Stimulated activated CD8-positive, alpha-beta memory T cell treated with anti-CD3 and anti-CD28 coated beads, Interleukin-7, amount 100 ng/mL, for 24 hours (primary cell): ENCODE measurements at regions not wholly inside any gene's neighbourhood (a gene's known extent, or its start where the extent isn't known, plus 50 kb on each side); places are given as distances from the start of the nearest gene placed in this dataset.

Source experiments
- DNase-seq: peaks from one replicate; pipeline ENCODE4 v3.0.0-alpha.2; 2020; ENCODE audit warnings: low read depth

DNA sequence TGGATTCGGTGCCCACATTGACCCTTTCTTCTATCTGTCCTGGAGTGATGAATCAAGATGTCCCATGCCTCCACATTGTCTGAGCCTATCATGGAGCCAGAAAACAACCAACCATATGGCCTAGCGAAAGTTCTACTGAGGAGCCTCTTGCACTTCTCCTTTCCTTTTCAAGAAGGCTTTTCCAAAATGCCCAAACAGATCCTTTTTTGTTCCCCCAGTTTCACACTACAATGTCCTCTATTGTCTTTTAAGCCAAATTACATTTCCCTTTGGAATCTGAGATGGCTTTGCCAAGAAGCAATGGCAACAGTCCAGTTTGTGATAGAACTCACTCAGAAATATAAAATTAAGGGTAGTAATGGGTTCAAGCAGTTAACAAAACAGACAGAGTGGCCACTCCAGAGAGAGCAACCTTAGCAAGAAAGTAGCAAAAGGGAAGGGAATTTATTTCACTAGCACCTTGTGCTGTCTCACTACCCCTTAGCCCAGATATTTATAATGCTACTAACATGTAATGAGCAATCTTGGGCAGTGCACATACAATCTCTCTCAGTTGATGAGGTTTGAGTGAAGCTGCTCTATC, 194.6 kb upstream of the PDE1C start:
- no peak for DNase-seq

DNA sequence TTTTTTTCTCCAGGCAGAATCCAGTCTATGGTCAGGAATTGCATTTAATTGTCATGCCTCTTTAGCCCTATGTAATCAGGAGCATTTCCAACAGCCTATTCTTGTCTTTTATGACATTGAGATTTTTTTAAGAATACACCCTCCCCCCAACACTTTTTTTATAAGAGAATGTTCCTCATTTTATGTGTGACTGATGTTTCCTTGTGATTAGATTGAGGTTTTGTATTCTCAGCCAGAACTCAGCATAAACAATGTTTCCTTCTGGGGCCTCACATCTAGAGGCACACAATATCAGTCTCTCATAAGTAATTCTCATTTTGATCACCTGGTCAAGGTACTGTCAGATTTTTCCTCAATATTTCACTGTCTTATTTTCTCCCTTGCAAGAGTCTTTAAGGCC, 193.4 kb upstream of the PDE1C start:
- no peak for DNase-seq

DNA sequence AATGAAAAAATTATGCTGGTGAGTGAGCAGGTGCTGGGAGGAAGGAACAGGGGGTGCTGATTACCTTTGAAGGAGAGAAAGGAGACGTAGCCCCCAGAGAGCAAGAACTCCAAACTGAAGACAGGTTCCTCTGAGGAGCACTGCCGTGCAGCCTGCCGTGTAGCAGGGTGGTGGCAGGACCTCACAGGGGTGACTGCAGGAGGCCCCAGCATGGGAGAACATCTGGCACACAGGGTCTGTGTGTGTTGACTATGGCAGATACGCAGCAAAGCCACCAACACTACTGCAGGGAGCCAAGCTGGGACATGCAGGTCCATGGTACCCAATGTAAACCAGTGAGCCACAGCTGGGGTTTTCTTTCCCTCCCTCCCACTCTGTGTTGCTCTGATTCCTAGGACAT, 192.1 kb upstream of the PDE1C start:
- DNase-seq = no peak

DNA sequence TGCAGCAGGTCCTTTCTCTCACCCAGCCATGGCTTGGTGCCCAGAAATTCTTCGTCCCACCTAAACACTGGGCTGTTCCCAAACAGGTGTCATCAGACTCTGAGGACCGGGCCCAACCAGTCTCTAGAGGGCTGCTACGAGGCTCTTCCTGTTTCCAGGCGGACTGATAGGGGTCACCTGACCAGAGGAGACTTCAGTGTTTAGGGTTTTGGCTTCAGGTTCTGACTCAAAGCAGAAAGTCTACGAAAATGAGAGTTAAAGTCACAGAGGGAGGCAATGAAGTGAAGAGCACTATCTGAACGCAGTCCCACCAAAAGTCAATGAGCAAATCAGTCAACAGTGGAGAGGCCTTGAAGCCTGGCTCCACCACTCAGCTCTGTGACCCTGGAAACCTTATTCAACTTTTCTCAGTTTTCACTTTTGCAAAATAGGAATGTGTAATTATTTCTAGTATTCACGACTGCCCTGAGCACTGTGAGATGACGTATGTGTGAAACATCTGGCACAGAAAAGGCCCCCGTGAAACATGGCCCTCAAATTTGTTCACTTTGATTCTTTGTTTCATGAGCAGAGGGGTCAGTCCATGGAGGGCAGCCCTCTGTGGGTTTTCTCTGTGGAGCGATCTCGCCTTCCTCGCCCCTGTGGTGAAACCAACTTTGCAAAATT, 189.9 kb upstream of the PDE1C start:
- no peak for DNase-seq

DNA sequence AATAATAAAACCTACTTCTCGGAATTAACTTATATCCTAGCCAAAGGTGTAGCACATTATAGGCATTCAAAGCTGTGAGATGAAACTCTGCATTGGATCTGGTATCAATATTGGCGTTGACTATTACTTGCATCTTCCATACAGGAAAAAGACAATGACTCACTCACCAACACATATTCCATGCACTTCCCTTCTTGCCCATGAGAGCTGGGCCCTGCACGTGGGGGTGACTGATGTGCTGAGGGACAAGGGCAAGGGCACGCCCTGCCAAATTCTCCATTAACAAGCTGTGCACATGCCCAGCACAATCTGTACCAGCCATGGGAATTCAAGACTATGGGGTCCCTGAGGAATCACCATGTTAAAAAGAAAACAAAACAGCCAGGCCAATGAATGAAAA, 188.1 kb upstream of the PDE1C start:
- no peak for DNase-seq

DNA sequence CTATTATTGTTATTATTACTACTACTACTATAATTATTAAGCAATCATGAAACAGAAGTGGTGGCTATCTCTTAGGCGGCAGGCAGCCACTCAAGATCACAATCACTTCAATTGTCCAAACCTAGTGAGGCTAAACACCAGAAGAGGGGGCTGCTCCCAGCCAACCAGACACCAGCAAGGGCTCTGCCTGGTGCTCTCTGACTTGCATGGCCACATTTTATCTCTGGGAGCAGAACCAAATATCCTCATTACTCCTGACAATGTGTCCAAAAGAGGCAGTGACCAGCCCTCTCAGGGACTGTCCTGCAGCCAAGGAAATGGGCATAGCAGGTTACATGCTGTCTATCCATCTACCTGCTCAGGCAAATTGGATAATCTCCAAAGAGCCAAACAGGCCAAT, 187.4 kb upstream of the PDE1C start:
- DNase-seq = no peak

DNA sequence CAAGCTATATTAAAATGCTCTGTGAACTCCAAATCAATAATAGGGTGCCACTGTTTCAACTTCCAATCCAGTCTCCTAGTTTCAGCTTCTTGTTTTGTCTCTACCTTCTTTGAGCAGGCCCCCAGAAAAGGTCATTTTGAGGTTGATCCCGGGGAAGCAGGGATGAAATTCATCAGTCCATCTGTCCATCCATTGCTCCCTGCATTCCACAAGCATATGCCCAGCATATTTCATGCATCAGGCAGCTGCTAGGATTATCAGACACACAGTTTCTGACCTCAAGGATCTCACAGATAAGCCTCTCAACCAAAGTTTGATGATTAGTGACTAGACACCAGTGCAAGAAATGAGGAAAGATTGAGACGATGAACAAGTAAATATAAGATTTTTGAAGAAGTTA, 186.6 kb upstream of the PDE1C start:
- DNase-seq = no peak

DNA sequence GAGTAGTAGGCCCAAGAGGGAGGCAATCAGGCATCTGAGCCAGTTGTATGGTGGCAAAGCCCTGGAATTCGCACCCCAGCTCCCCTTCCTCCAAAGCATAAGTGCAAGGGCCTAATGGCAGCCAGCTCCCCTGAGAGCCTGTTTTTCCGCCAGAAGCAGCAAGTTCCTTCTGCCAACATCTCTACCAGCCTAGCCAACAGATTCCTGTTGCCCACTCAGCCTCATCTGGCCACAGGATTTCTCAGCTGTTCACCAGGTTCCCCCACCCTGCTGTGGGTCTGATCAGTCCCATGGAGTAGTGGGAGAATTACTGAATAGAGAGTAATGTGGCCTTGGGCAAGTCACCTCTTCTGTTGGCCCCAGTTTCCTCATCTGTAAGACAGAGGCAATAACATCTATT, 186.2 kb upstream of the PDE1C start:
- DNase-seq = no peak

DNA sequence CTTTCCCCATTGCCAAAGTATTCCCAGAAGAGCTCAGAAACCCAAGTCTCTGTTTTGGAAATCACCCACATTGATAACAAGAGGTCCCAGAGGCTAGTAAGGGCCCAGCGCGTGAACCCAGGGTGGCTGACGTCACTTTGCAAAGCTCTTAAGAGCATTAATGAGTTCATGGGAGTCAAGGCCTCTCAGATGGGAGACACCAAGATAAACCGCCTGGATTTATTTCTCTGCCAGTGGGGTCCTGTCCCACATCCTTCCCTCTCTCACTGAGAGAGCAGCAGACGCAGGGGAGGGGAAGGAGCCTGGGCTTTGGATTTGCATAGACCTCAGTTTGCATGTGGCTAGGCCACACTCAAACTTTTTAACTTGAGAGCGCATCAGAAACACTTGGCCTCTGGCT, 184.8 kb upstream of the PDE1C start:
- DNase-seq = no peak

DNA sequence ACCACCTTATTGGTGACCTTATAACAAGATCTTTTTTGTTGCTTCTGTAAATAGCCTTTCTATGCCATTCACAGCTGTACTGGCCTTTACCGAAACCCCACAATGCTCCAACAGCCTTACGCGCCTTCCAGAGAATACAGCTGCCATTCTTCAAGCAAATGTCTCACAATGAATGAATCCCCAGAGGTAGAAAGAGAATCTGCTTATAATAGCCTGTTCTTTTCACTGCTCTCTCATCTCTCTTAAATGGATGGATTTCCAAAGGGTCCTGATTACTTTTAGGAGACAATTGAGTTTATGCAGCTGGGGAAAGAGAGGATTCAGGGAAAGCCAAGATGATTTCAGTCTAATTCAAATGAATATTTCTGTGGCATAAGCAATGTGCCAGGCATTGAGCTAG, 183.1 kb upstream of the PDE1C start:
- DNase-seq = no peak

DNA sequence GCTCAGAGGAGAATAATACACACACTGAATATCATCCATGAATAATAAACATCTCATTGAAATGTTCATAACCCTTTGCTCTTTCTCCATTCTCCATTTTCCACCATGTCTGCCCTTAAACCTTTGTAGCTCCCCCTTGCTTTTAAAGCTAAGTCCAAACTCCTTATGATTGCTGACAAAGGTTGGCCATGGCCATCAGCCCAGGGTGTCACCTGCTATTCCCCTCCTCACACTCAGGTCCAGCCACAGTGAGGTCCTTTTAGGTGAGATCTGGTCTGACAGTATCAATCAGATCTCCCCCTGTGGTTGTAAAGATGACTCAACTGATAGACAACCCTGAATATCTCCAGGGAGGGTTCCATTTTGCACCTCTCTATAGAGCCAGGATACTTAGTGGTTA, 181.5 kb upstream of the PDE1C start:
- DNase-seq = no peak

DNA sequence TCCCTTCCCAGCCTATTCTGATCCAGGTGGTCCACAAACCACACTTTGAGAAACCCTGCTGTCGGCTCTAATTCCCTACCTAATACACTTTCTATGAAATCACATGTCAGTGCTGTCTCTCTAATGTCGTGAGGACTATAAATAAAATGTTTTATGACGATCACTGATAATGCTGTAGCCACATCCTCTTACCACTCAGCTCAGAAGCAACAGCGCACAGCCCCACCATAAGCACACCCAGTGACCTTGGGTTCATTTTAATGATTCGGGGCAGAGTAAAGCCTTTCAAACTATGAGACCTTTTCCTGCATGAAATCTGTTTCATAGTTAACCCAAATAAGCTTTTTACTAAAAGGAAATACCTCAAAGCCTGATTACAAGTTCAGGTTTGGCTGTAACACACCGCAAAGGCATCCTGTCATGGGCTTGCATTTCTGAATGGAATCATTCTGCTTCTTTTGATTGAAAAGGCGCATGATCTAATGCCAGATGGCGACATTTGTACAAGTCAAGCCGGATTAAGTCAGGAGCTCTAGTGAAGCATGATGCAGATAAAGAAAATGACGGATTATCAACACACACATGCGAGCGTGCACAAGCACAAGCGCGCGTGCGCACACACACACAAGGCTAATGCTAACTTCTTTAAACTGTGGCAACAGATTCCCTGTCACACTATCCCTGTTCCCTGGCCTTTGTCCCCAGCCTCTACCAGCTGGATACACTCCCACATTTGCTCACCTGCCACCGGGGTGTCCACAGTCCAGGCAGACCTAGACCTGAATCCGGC, 180.5 kb upstream of the PDE1C start:
- no peak for DNase-seq

DNA sequence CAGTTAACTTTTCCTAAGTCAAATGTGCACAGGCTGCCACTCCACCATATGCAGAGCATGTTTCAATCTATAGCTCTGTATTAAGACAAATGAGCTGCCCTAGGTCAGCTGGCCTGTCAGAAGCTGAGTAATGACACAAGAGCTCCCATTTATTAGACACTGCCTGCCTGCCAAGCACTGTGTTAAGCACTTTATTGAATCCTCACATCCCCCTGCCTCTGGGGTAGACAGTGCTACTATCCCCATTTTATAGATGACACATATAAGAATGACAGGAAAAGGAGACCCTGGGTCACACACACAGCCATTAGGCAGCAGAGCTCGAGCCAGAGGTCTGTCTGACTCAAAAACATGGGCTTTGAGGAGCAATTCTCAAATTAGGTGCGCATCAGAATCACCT, 179.8 kb upstream of the PDE1C start:
- DNase-seq = no peak

DNA sequence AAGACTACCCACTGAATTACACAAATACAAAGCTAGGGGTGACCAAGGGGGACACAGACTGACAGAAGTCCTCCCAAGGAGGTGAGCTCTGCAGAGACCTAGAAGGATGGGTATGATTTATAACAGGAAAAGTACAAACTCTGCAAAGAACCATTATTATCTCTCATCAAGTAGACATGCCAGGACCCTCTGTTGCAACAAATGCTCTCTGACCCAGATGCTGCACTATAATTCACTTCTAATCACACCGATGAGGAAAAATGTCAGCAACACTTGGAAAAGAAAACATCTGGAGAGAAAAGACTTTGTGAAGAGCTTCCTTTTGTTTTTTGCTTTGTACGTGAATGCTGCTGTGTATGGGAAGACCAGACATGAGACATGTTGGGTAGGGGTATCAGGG, 178.3 kb upstream of the PDE1C start:
- DNase-seq = no peak

DNA sequence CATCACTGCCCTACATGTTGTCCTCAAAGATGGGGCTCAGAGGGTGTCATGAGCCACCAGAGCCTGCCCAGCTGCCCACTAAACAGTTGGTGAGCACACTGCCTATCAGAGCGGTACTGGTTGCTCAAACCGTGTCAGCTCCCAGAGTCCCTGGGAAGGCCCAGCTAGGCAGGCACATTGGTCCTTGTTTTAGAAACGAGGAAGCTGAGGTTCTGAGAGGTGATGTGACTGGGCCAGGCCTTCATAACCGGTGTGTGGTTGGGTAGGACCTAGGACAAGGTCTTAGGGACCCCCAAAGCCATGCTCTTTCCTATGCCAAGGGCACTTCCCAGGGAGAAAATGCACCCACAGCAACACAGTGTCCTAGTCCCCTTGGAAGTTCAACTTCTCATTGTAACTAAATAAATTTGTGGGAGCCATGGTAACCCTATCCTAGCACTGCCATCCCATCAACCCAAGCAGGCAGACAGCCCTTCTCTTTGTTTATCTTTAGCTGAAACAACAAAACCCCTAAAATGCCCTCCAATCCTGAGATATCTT, 174.7 kb upstream of the PDE1C start:
- DNase-seq = no peak

DNA sequence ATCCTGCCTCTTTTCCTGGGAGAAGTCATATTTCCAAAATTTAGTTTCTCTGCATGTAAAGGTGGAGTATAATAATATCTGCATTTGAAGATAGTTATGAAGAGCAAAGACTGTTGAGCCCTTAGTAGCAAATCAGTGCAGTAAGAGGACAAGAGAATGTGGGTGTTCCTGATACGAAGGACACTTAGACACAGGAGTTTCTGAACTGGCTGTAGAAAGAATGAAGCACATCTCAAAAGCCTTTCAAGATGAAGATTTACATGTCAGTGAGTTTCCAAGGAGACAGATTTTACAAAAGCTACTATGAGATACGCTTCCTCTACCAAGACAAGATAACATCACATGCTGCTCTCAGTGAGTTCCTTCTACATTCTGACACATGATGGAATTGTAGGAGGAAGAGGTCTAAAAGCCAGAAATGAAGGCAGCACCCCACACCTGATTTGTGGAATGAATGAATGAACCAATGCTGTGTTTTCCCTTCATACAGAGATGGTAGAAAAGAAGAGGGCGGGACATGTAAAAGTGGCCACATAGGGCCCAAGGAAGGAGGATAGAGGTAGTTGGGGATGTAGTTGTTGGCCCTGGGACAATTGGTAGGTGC, 173.6 kb upstream of the PDE1C start:
- no peak for DNase-seq

DNA sequence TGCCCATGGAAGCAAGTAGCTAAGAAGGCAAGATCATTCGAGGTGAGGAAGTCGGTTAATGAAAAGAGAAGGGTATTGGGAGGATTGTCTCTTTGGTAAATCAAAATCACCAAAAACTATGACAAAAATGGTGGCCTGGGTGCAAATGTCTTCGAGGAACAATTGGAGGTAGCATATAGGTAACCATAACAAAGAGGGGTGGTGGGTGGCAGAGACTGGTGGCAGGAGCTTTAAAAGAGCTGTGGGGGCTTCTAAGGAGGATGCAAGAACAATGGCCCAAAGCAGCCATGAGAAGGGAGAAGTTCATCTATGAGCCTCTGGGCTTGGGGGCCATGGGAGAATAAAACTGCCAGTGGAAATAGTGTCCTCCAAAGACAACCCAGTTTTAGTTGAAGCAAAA, 172.2 kb upstream of the PDE1C start:
- no peak for DNase-seq

DNA sequence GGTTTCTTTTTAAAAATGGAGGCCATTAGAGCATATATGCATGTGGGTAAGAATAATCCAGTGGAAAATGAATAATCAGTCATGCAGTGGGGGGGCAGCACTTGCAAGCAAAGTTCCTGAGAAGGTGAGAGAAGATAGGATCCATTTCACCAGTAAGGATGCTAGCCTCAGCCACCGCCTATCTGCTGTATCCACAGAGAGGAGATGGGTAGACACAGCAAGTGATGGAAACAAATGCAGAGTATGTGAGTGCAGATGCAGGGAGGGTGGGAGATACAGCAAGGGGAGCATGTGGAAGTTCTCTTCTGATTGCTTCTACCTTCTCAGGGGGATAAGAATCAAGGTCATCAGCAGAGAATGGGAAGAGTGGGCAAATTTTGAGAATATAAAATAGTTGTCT, 171.4 kb upstream of the PDE1C start:
- no peak for DNase-seq

DNA sequence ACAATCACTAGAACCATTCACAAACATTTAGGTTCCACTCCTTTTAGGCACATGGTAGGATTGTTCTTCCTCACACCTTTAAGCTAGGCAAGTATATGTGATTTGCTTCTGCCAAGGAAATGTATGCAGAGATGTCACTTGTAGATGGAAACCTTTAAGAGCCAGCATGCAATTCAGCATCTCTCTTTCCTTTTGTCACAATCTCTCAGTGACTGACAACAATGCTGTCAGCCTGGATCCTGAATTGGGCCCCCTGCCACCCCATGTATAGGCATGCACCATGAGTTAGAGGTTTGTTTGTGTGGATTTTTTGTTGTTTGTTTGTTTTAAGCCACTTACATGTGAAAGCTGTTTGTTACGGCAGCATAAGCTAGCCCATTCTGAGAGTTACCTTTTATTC, 169.6 kb upstream of the PDE1C start:
- no peak for DNase-seq

DNA sequence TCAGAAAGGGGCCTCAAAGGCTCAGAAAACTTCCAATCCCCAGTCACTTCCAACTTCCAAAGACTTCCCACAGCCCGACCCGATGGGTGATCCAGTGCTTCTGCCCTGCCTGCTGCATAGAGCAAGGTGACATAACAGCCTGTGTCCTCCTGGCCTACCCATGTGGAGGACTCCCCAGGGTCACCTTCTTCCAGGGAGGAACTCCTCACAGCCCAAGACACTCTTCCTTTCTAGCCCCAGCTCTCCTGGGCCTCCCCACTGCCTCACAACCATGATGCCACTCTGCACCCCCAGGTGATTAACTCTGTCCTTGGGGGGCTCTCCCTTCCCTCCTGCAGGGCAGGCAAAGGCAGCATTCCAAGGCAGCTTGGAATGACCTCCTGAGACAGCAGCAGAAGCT, 158.4 kb upstream of the PDE1C start:
- DNase-seq = no peak

DNA sequence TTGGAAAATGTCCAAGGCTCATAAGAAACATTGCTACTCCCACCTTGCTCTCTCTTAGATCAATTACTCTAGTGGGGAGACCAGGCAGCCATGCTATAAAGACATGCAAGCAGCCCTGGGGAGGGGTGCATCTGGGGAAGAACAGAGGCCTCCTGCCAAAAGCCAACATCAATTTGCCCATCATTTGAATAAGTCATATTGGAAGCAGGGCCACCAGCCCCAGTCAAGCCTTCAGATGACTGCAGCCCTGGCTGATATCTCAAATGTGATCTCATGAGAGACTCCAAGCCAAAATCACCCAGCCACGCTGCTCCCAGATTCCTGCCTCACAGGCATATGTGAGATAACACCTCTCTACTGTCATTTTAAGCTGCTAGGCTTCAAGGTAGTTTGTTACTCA, 157.5 kb upstream of the PDE1C start:
- DNase-seq = no peak

DNA sequence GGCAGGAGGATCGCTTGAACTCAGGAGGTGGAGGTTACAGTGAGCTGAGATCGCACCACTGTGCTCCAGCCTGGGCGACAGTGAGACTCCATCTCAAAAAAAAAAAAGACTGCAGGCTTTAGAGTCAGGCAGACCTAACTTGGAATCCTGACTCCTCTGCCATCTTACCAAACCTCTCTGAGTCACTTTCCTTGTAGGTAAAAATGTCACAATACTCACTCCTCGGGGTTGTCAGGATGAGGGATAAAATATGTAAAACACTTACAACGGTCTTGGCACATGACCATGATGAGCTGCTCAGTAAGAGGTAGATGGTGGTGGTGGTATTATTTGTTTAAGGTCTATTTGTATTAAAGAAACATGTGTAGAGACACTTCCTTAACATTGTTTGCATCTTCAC, 154.1 kb upstream of the PDE1C start:
- no peak for DNase-seq

DNA sequence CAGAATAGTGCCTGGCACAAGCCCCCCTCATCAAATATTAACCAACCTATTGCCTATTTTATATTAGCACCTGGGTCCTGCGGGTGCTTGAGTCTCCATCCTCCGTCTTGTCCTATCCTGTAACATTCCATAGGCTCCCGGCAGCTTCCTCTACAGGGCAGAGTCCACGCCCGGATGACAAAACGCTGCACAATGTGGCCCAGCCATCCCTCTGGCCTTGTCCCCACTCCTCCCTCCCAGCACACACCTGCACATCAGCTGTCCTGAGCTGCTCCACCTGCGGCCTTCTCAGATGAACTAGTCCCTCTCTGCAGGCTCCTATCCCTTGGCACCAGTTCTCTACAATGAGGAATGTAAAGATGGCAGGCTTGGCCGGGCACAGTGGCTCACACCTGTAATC, 153.5 kb upstream of the PDE1C start:
- DNase-seq = no peak
